Dedifferentiated amniotic fluid mesenchymal stem cell (primary cell): ENCODE measurements at regions not wholly inside any gene's neighbourhood (a gene's known extent, or its start where the extent isn't known, plus 50 kb on each side); places are given as distances from the start of the nearest gene placed in this dataset.
"Not testable (repeated sequence)": the region's sequence is repeated elsewhere in the genome, so short reads cannot be mapped to it uniquely, and the experiment has no call there.

ENCODE experiments used
- DNase-seq: peaks from one replicate; pipeline ENCODE4 v3.0.0-alpha.2; 2016; ENCODE audit errors: extremely low spot score

GRCh38 chr12:46619474-46619873 is 206.3 kb downstream of the SLC38A4 start:
- not testable (repeated sequence) for DNase-seq

- DNase-seq: not testable (repeated sequence)
These were observed 208.1 kb downstream of the SLC38A4 start for GRCh38 chr12:46617737-46618136.

GRCh38 chr12:46617167-46617566 is 208.6 kb downstream of the SLC38A4 start:
- peak; percentile 54 for DNase-seq

GRCh38 chr12:46610754-46611153 is 215.0 kb downstream of the SLC38A4 start:
- DNase-seq: no peak

GRCh38 chr12:46609674-46610073 is 216.1 kb downstream of the SLC38A4 start:
- DNase-seq: no peak

GRCh38 chr12:46609273-46609623 is 216.5 kb downstream of the SLC38A4 start:
- no peak for DNase-seq

GRCh38 chr12:46608431-46609272 is 217.1 kb downstream of the SLC38A4 start:
- peak; percentile 44 for DNase-seq

- no peak for DNase-seq
These were observed 221.1 kb downstream of the SLC38A4 start for GRCh38 chr12:46604684-46605083.

- no peak for DNase-seq
These were observed 221.9 kb downstream of the SLC38A4 start for GRCh38 chr12:46603776-46604456.

GRCh38 chr12:46602474-46602873 is 223.3 kb downstream of the SLC38A4 start:
- no peak for DNase-seq

GRCh38 chr12:46590991-46591703 is 218.6 kb upstream of the SLC38A2 start:
- DNase-seq: no peak

- peak; percentile 31 for DNase-seq
These were observed 213.5 kb upstream of the SLC38A2 start for GRCh38 chr12:46585854-46586621.

GRCh38 chr12:46584098-46584497 is 211.5 kb upstream of the SLC38A2 start:
- DNase-seq: not testable (repeated sequence)

- DNase-seq: not testable (repeated sequence)
These were observed 209.4 kb upstream of the SLC38A2 start for GRCh38 chr12:46581990-46582389.

- DNase-seq: no peak
These were observed 207.9 kb upstream of the SLC38A2 start for GRCh38 chr12:46580445-46580844.

GRCh38 chr12:46579474-46579873 is 206.9 kb upstream of the SLC38A2 start:
- DNase-seq: no peak

GRCh38 chr12:46578190-46578982 is 205.8 kb upstream of the SLC38A2 start:
- no peak for DNase-seq

- no peak for DNase-seq
These were observed 204.6 kb upstream of the SLC38A2 start for GRCh38 chr12:46577063-46577776.

- no peak for DNase-seq
These were observed 202.3 kb upstream of the SLC38A2 start for GRCh38 chr12:46574847-46575246.

- no peak for DNase-seq
These were observed 200.7 kb upstream of the SLC38A2 start for GRCh38 chr12:46573347-46573658.
